C4-2B (cell line): ENCODE measurements at regions not wholly inside any gene's neighbourhood (a gene's known extent, or its start where the extent isn't known, plus 50 kb on each side); places are given as distances from the start of the nearest gene placed in this dataset.

Experiments used
- ZFX ChIP-seq: fragments of 450-650 bp; IDR thresholded peaks from 2 replicates; pipeline ENCODE4 v1.6.1; 2017
- TF ChIP-seq, protein P1 (sequence below): fragments of 450-650 bp; conservative IDR thresholded peaks from 2 replicates; pipeline ENCODE4 v1.5.1; 2017; ENCODE audit warnings: mild to moderate bottlenecking

DNA sequence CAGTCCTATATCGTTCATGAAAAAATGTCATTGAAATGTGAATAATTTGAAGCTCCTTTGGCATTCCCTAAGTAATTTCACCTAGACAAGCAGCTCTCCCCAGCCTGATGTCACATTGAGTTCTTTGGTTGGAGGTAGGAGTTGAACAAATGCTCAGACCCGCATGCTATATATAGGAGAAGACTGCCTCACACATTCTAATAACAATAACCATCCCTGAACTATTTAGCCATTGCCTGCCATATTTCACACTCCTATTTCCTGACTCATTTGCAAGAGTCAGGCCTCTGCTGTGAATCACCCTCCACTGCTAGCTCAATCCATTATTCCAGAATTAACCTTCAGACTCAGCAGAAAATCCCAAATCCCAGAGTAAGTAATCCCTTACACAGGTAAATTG lies 256.6 kb upstream of the ACVR2A start:
- TF ChIP-seq, protein P1, sequence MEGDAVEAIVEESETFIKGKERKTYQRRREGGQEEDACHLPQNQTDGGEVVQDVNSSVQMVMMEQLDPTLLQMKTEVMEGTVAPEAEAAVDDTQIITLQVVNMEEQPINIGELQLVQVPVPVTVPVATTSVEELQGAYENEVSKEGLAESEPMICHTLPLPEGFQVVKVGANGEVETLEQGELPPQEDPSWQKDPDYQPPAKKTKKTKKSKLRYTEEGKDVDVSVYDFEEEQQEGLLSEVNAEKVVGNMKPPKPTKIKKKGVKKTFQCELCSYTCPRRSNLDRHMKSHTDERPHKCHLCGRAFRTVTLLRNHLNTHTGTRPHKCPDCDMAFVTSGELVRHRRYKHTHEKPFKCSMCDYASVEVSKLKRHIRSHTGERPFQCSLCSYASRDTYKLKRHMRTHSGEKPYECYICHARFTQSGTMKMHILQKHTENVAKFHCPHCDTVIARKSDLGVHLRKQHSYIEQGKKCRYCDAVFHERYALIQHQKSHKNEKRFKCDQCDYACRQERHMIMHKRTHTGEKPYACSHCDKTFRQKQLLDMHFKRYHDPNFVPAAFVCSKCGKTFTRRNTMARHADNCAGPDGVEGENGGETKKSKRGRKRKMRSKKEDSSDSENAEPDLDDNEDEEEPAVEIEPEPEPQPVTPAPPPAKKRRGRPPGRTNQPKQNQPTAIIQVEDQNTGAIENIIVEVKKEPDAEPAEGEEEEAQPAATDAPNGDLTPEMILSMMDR = no peak
- TF ChIP-seq ZFX = no peak
